HK-2 (cell line): ENCODE measurements at regions not wholly inside any gene's neighbourhood (a gene's known extent, or its start where the extent isn't known, plus 50 kb on each side); places are given as distances from the start of the nearest gene placed in this dataset.
A peak's percentile ranks its signal among the peaks of the same experiment; 100 is the strongest.
"Not testable (repeated sequence)": the region's sequence is repeated elsewhere in the genome, so short reads cannot be mapped to it uniquely, and the experiment has no call there.

Source experiments
- DNase-seq: peaks from one replicate; pipeline ENCODE4 v3.0.0-alpha.2; 2018; ENCODE audit not compliant: unreplicated experiment

GRCh38 chr20:29031262-29031982 is 2226.0 kb upstream of the DEFB115 start:
- DNase-seq, result not testable (repeated sequence)

GRCh38 chr20:29044239-29044638 is 2213.2 kb upstream of the DEFB115 start:
- not testable (repeated sequence) for DNase-seq

GRCh38 chr20:29050008-29050606 is 2207.4 kb upstream of the DEFB115 start:
- peak; percentile 5 for DNase-seq

GRCh38 chr20:29057866-29058484 is 2199.5 kb upstream of the DEFB115 start:
- DNase-seq, result not testable (repeated sequence)

GRCh38 chr20:29062451-29062850 is 2195.0 kb upstream of the DEFB115 start:
- not testable (repeated sequence) for DNase-seq

- not testable (repeated sequence) for DNase-seq
Measured at GRCh38 chr20:29066341-29066740, 2191.1 kb upstream of the DEFB115 start.

GRCh38 chr20:29073640-29074039 is 2183.8 kb upstream of the DEFB115 start:
- DNase-seq, result not testable (repeated sequence)

- DNase-seq, result no peak
Measured at GRCh38 chr20:29079769-29080690, 2177.4 kb upstream of the DEFB115 start.

- DNase-seq, result not testable (repeated sequence)
Measured at GRCh38 chr20:29081712-29082111, 2175.8 kb upstream of the DEFB115 start.

GRCh38 chr20:29085625-29086024 is 2171.8 kb upstream of the DEFB115 start:
- DNase-seq, result no peak

- not testable (repeated sequence) for DNase-seq
Measured at GRCh38 chr20:29086145-29086718, 2171.2 kb upstream of the DEFB115 start.

- DNase-seq, result no peak
Measured at GRCh38 chr20:29086938-29087337, 2170.5 kb upstream of the DEFB115 start.

GRCh38 chr20:29087887-29088286 is 2169.6 kb upstream of the DEFB115 start:
- DNase-seq, result not testable (repeated sequence)

- DNase-seq, result not testable (repeated sequence)
Measured at GRCh38 chr20:29088472-29088871, 2169.0 kb upstream of the DEFB115 start.

GRCh38 chr20:29089409-29089808 is 2168.1 kb upstream of the DEFB115 start:
- DNase-seq, result not testable (repeated sequence)

GRCh38 chr20:29093958-29094357 is 2163.5 kb upstream of the DEFB115 start:
- not testable (repeated sequence) for DNase-seq

- DNase-seq, result not testable (repeated sequence)
Measured at GRCh38 chr20:29096695-29097094, 2160.8 kb upstream of the DEFB115 start.

- not testable (repeated sequence) for DNase-seq
Measured at GRCh38 chr20:29107884-29108283, 2149.6 kb upstream of the DEFB115 start.

GRCh38 chr20:29109386-29109785 is 2148.1 kb upstream of the DEFB115 start:
- not testable (repeated sequence) for DNase-seq

- not testable (repeated sequence) for DNase-seq
Measured at GRCh38 chr20:29115097-29115496, 2142.4 kb upstream of the DEFB115 start.

- no peak for DNase-seq
Measured at GRCh38 chr20:29119141-29119540, 2138.3 kb upstream of the DEFB115 start.
